Neutrophil (primary cell): ENCODE measurements at regions not wholly inside any gene's neighbourhood (a gene's known extent, or its start where the extent isn't known, plus 50 kb on each side); places are given as distances from the start of the nearest gene placed in this dataset.

ENCODE experiments used
- H3K27ac ChIP-seq: fragments of 200-600 bp; sonication (generic); 2 replicates; pipeline ENCODE4 v1.5.1; 2016; ENCODE audit warnings: mild to moderate bottlenecking, moderate library complexity
- H3K27me3 ChIP-seq: fragments of 200-600 bp; sonication (generic); 2 replicates; pipeline ENCODE4 v1.6.0; 2016; ENCODE audit warnings: mild to moderate bottlenecking
- H3K36me3 ChIP-seq: fragments of 200-600 bp; sonication (generic); 2 replicates; pipeline ENCODE4 v1.5.1; 2017
- H3K4me1 ChIP-seq, 2 experiments: fragments of 200-600 bp in 1 of 2; sonication (generic) in 1 of 2; 1 replicate in 1 of 2; 2 replicates in 1 of 2; pipeline versions ENCODE4 v1.5.1 to v1.6.1; 2013 to 2016; ENCODE audit warnings: low read depth in 1 of 2, low read length in 1 of 2, mild to moderate bottlenecking in 1 of 2, moderate library complexity in 1 of 2; ENCODE audit not compliant: control insufficient read depth in 1 of 2, insufficient read depth in 1 of 2
- H3K4me3 ChIP-seq, 2 experiments: fragments of 200-600 bp in 1 of 2; sonication (generic) in 1 of 2; 1 replicate in 1 of 2; 2 replicates in 1 of 2; pipeline ENCODE4 v1.5.1; 2013 to 2016; ENCODE audit warnings: low read depth in 1 of 2, low read length in 1 of 2, mild to moderate bottlenecking in 1 of 2, moderate library complexity in 1 of 2
- H3K9me3 ChIP-seq: fragments of 200-600 bp; sonication (generic); 2 replicates; pipeline ENCODE4 v1.5.1; 2016
- CTCF ChIP-seq: fragments of 200-600 bp; sonication (generic); IDR thresholded peaks from 2 replicates; pipeline ENCODE4 v1.5.1; 2016; ENCODE audit warnings: antibody characterized with exemption

- no peak for TF ChIP-seq CTCF
- H3K9me3 ChIP-seq = no peaks in the 10 kb centered on the region
These were observed 84.2 kb upstream of the SALL3 start for GRCh38 chr18:78895207-78896001.

GRCh38 chr18:78896111-78896905 is 83.3 kb upstream of the SALL3 start:
- Histone ChIP-seq H3K36me3 (no peaks in the 10 kb centered on the region), H3K9me3 (no peaks in the 10 kb centered on the region), H3K4me1 (no peaks in the 10 kb centered on the region), H3K27me3 (no peaks in the 10 kb centered on the region), H3K4me3 (no peak overlapping the region), H3K27ac (no peak overlapping the region)
- no peak for TF ChIP-seq CTCF

More at GRCh38 chr18:78895207-78896001, 84.2 kb upstream of the SALL3 start:
- Histone ChIP-seq H3K27ac (no peak overlapping the region), H3K4me1 (no peaks in the 10 kb centered on the region), H3K4me3 (no peak overlapping the region), H3K27me3 (no peaks in the 10 kb centered on the region), H3K36me3 (no peaks in the 10 kb centered on the region)

- Histone ChIP-seq H3K4me1 (no peaks in the 10 kb centered on the region), H3K9me3 (no peaks in the 10 kb centered on the region), H3K36me3 (no peaks in the 10 kb centered on the region), H3K4me3 (no peak overlapping the region), H3K27ac (no peak overlapping the region), H3K27me3 (no peaks in the 10 kb centered on the region)
- no peak for TF ChIP-seq CTCF
These were observed 81.6 kb upstream of the SALL3 start for GRCh38 chr18:78898066-78898465.

- no peaks in the 10 kb centered on the region for H3K9me3 ChIP-seq
- H3K4me3 ChIP-seq = no peak overlapping the region
- H3K4me1 ChIP-seq = no peaks in the 10 kb centered on the region
- H3K27ac ChIP-seq = no peak overlapping the region
- H3K36me3 ChIP-seq = no peaks in the 10 kb centered on the region
- H3K27me3 ChIP-seq = no peaks in the 10 kb centered on the region
- TF ChIP-seq CTCF = no peak
These were observed 81.0 kb upstream of the SALL3 start for GRCh38 chr18:78898635-78899034.

GRCh38 chr18:78899241-78899640 is 80.4 kb upstream of the SALL3 start:
- TF ChIP-seq CTCF = no peak
- H3K27me3 ChIP-seq = no peaks in the 10 kb centered on the region

More at GRCh38 chr18:78899241-78899640, 80.4 kb upstream of the SALL3 start:
- no peak overlapping the region for H3K27ac ChIP-seq
- no peaks in the 10 kb centered on the region for H3K4me1 ChIP-seq
- no peaks in the 10 kb centered on the region for H3K36me3 ChIP-seq
- no peak overlapping the region for H3K4me3 ChIP-seq
- H3K9me3 ChIP-seq = no peaks in the 10 kb centered on the region
